Activated CD8-positive, alpha-beta memory T cell treated with anti-CD3 and anti-CD28 coated beads, Interleukin-2, amount 50 U/mL, for 4 hours (primary cell): ENCODE measurements at regions not wholly inside any gene's neighbourhood (a gene's known extent, or its start where the extent isn't known, plus 50 kb on each side); places are given as distances from the start of the nearest gene placed in this dataset.

Experiments
- DNase-seq: peaks from one replicate; pipeline ENCODE4 v3.0.0-alpha.2; 2020

GRCh38 chr11:104830508-104830907 lies 67.8 kb downstream of the CASP12 start:
- no peak for DNase-seq

- no peak for DNase-seq
Measured at GRCh38 chr11:104830080-104830479, 68.2 kb downstream of the CASP12 start.

DNA sequence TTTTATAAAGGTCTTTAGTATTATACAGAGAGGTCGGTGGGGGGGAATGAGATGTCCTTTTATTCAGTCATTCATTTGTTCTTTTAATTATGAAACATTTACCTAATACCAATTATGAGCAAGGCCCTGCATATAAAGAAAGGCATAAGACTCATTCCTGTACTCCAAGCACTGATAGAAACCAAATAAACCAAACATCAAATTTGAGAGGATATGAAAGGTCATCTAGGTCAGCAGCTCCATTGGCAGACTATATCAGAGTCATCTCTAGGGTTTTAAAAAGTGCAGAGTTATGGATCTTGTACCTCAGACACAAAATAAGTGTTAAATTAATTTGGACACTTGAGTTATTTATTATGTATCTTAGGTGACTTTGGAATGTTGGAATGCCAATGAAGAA lies 71.5 kb downstream of the CASP12 start:
- DNase-seq = no peak

GRCh38 chr11:104823657-104824056 lies 74.6 kb downstream of the CASP12 start:
- no peak for DNase-seq

DNA sequence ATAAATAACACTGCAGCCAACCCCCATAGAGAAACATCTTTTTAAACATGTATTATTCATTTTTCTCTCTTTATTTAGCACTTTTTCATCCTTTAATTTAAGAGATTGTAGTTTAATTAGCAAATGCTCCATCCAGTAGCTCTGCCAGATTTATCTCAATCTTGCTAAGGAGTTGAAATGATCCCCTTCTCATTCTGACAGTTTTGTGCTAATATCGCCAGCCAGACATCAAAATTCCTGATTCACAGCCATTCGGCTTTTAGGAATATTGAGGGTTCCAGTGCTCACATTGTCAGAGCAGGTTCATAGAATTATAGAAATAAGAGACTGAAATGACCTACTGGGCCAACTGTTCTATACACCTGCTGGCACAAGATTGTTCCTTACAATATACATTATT lies 77.8 kb downstream of the CASP12 start:
- no peak for DNase-seq

GRCh38 chr11:104819603-104820002 lies 78.7 kb downstream of the CASP12 start:
- DNase-seq = no peak

DNA sequence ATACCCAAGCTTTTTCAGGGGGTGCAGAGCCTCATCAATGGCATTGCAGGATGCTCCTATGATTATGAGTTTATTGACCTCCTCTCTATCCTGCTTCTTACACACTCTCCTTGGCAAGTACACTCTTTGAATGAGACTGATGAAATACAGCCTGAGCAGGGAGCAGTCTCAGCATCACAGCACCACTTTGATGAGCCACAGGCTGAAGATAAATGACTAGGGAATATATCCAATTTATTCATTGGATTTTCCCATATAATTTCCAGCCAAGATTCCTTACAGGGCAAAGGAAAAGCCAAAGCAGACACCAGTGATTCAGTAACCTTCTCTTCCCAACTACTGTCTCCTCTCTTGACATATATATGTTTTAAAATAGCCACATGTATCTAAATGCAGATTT lies 79.2 kb downstream of the CASP12 start:
- no peak for DNase-seq

DNA sequence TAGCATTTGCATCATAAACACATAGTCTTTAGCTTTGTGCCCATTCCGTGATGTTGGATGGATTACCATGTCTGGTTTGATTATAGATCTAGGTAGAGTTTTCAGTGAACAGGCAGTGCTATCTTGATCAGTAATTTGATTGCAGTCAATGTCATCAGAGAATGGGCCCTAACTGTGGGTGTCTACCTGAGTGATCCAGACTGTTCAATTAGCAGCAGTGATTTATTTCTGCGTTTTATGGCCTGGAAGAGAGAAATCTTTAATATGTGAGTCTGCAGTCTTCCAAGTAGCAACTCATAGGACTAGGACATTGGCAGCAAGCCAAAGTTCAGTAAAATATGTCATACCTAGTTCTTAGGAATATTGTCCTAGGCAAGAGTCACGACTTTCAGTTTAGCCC lies 80.3 kb downstream of the CASP12 start:
- DNase-seq = no peak

DNA sequence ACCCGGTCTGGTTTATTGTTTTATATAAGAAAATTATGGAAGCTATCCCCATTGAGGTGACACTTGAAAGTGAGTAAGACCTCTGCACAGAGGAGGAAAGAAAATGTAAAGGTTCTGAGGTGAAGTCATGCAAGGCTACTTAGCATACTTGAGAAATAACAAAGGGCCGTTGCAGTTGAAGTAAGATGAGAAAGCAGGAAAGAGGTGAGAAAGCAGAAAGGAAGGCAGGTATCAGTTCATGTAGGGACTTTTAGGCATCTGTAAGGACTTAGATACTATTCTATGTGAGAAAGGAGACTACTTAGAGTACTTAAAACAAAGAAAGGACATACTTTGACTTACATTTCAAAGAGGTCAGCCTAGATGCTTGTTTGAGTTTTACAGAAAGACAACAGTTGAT lies 84.7 kb downstream of the CASP12 start:
- no peak for DNase-seq

DNA sequence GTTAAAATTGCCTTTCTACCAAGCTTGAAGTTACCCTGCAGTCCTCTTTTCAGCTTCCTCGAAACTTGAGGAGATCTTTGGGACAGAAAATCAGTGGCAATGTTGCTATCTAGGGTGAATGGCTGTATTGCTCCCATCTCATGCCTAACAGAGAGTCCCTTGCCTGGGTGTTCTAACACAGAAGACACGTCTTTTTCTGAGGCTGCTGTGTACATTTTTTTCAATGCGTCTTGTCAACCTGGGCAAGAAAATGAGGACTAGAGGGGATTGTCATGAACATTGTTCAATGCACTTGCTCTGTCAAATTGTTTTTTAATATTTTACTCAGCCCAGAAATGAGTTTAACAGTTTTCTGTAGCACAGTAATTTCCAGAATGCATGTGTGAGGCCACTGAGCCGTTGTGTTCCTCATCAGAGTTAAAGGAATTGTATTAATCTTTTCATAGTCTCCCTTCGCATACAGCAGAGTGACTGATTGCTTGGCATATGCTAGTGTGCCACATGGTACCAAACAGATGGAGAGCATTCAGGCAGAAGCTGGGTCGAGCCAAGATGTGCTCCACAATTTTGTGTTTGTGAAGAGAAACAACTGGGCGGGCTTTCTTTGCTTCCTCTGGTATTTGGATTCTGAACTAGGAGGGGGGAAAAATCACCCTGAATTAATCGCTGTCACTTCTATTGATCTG lies 86.0 kb downstream of the CASP12 start:
- DNase-seq = no peak

GRCh38 chr11:104803776-104804175 lies 94.5 kb downstream of the CASP12 start:
- DNase-seq = no peak

- no peak for DNase-seq
Measured at GRCh38 chr11:104799251-104799650, 99.0 kb downstream of the CASP12 start.

DNA sequence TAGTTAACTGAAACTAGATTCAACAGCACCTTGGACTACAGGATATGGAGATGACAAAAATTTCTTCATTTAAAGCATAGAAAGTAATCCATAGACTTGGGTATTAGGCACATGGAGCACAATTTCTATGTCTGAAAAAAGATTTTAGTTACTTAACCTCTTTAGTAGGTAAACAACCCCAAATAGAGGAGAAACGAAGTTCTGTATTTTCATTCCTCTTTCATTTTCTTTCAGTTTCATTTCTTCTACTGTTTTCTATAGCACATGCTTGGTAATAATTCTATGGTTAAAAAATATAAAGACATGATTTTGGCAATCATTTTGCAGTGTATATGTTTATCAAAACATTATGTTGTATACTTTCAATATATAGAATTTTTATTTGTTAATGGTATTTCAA lies 99.5 kb downstream of the CASP12 start:
- no peak for DNase-seq

DNA sequence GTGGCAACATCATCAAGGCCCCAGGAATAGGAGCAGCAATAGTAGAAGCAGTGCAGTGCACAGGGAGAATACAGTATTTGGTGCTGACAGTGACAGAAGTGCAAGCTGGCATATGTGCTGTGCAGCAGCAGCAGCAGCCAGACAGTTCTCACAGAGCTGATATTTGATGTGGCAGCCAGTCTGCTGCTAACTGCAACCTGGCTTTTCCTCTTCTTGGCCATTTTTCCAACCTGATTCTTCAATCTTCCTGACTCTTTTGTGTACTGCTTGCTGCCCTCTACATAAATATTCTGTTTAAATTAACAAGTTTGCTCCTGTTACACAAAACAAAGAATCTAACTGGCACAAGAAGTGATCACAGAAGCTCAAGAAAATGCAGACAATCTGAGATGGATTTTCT lies 102.0 kb downstream of the CASP12 start:
- no peak for DNase-seq

- no peak for DNase-seq
Measured at GRCh38 chr11:104795501-104796213, 102.6 kb downstream of the CASP12 start.

DNA sequence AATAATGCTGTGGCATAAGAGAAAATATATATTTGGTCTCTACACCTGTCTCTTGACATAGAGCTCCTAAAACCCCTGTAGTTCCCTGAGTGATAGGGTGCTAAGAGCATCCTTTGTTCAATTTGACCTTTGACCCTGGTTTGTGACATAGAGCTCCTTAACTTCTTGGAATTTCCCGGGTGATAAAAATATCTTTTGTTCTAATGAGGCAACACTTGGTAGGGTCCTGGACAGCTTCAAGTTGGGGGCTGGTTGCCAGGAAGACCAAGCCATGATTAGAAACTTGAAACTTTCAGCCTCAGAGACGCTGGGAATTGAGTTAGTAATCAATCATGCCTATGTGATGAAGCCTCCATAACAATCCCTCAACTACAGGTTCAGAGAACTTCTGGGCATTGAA lies 105.4 kb downstream of the CASP12 start:
- DNase-seq = no peak

GRCh38 chr11:104791896-104792295 lies 106.4 kb downstream of the CASP12 start:
- no peak for DNase-seq

- no peak for DNase-seq
Measured at GRCh38 chr11:104784684-104785460, 113.4 kb downstream of the CASP12 start.

GRCh38 chr11:104783241-104783640 lies 115.0 kb downstream of the CASP12 start:
- DNase-seq = no peak

DNA sequence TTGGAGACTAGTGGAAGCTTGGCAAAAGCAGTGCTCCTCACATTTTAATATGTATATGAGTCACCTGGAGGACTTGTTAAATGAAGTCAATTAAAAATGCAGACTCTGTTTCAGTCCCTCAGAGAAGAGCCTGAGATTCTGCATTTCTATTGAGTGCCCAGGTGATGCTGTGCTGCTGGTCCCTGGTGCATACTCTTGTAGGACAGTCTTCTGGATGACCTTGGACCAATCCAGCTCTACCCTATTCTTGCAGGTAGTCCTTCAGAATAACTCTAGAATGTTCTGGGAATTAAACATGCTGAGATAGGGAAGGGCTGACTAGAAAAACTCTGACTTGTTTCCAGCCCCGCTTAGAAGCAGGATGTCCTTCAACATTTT lies 115.9 kb downstream of the CASP12 start:
- no peak for DNase-seq

DNA sequence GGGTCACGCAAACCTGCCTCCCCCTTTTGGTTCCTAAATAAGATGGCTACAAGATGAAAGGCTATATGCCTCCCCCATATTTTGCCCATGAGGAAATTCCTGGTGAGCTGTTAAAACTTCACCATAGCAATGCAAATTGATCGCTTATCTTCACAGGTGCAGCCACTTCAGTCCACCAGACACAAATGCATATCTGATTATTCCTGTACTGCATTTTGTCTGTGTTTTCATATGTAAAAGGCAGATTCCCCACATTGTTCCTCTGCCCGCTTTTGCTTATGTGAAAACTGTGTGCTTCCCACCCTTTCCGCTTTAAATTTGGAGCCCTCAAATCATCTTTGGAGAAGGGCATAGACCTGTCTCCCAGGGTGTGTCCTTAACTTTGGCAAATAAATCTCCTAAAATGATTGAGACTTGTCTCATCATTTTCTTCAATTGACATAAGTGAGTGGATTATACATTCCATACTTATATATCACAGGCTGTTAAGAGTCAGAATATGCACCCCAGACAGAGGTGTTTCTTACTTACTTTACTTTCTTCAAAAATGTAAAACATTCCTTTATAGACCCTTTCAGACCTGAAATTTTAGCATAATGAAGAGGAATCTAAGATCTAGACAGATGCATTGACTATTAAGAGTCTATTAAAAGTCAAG lies 116.4 kb downstream of the CASP12 start:
- DNase-seq = no peak

GRCh38 chr11:104781037-104781436 lies 117.2 kb downstream of the CASP12 start:
- no peak for DNase-seq

- DNase-seq = no peak
Measured at GRCh38 chr11:104776501-104777170, 121.6 kb downstream of the CASP12 start.
